NCI-H1092 treated with DMSO at 0.1 percent for 48 hours (cell line): ENCODE measurements at regions not wholly inside any gene's neighbourhood (a gene's known extent, or its start where the extent isn't known, plus 50 kb on each side); places are given as distances from the start of the nearest gene placed in this dataset.

Experiments
- DNase-seq: peaks from one replicate; lab custom pipeline; 2025; lab: John Stamatoyannopoulos, UW

DNA sequence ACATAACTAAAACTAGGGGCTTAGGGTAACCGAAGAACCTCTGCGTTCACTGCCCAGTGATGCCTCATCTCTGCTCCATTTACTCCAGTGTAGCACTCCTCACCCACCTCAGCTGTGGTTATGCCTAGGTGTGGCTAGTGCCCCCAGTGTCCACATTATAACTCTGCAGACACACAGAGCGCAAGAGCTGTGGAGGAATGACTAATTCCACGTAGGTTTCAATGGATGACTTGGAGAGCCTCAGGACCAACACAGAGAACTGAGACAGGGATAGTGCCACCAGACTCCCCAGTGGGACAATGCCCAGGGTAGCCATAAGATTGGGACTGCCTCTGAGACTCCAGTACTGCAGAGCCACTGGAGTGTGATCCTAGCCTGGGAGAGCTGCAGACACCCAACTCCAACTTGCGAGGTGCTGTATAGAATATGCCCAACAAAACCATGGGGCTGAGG is 542.4 kb upstream of the DIPK2B start:
- no peak for DNase-seq

GRCh38 chrX:45740291-45740690 is 539.6 kb upstream of the DIPK2B start:
- no peak for DNase-seq

GRCh38 chrX:45735571-45735970 is 534.9 kb upstream of the DIPK2B start:
- no peak for DNase-seq

DNA sequence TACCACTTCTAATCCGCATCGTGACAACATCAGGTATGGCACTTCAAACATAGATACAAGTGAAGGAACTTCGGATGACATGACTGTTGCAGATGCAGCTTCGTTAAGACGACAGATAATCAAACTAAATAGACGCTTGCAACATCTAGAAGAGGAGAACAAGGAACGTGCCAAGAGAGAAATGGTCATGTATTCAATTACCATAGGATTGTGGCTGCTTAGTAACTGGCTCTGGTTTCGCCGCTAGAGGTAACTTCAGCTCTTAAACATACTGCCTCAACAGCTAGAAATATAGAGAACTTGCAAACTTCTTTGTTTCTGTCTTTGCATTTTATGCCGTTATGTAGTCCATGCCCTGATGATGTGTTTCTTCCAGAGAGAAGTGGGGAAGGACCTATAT is 530.8 kb upstream of the DIPK2B start:
- DNase-seq, result no peak

GRCh38 chrX:45727761-45728160 is 527.1 kb upstream of the DIPK2B start:
- no peak for DNase-seq

GRCh38 chrX:45722471-45722870 is 521.8 kb upstream of the DIPK2B start:
- DNase-seq, result no peak

DNA sequence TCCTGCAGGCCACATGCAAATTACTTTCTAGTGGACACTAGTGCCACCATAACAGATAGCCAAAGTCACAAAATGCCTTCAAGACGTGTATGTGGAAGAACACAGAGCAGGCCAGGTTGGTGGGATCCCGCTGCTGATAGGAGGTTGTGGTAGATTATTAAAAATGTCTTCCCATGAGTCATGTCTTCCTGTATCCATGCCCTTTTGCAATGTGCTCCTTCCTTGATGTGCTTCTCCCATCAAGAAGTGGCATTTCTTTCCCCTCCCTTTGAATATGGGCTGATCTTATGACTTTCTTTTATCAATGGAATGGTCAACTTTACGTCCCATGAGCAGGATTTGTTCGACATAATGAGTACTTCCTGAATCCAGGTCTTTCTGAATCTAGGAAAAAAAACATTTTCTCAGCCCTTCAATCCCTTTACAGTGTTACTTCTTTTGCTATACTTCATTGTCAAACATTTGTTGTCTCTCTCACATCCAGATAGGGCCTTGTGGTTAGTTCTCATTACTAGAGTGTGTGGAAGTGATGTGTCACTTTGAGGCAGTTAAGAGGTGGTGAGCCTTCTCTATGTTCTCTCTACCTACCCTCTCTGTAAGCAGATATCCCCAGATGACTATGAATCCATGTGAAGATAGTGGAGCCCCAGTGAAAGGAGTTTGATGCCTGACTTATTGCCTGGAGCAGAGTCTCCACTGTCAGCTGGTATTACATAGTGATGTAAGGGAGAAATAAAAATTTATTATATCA is 519.2 kb upstream of the DIPK2B start:
- DNase-seq, result no peak

GRCh38 chrX:45718676-45719075 is 518.0 kb upstream of the DIPK2B start:
- no peak for DNase-seq

DNA sequence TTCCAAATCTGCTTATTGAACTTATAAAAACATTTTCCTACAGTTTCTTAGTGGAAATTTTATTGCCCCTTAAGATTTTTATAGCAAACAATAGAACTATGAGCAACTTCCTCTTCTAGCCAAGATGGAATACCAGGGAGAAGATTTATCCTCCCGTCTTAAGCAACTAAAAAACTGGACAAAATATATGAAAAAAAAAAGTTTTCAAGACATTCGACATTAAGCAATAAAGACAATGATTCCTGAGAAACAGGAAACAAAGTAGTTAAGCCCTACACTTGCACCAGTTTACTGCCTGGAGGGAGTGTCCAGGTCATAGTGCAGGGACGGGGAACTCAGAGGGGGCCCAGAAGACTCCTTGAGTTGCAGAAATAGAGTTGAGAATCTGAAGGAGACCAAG is 516.1 kb upstream of the DIPK2B start:
- DNase-seq, result no peak

DNA sequence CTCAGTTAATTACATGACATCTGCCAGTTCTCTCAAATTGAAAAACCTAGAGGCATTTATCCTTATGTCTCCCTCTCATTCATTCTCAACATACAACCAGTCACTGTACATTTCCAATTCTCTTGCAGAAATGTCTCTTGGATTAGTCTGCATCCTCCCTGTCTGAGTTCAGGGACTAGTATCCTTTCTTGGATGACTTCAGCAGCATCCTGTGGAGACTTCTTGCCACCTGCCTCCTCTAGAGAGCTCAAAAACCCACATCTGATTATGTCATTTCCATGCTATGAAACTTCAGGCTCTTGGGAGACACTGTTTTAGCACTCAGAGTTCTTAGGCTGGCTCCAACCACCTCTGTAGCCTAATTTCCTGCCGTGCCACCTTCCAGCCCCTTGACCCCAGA is 515.1 kb upstream of the DIPK2B start:
- DNase-seq, result no peak

GRCh38 chrX:45714866-45715265 is 514.2 kb upstream of the DIPK2B start:
- no peak for DNase-seq

- DNase-seq, result no peak
These were observed 511.4 kb upstream of the DIPK2B start for GRCh38 chrX:45712067-45712466.

DNA sequence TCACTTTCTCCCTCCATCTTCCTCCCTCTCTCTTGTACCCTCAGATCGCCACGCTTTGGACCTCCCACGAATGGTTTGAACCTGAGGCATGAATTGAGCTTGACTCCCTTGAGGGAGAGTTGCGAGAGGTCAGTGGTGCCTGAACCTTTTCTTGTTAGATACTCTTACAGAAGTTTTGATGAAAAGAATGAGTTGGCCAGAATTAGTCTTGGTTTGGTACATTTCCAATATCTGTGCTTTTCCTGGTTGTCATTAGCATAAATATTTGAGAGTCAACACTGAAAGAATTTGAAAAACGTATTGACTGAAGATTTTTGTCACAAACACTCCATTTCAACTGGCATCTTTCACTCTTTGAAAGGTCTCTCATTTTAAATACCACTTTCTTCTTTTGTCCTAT is 510.6 kb upstream of the DIPK2B start:
- no peak for DNase-seq

GRCh38 chrX:45710081-45710801 is 509.6 kb upstream of the DIPK2B start:
- DNase-seq, result no peak

- DNase-seq, result no peak
These were observed 508.7 kb upstream of the DIPK2B start for GRCh38 chrX:45709381-45709780.

DNA sequence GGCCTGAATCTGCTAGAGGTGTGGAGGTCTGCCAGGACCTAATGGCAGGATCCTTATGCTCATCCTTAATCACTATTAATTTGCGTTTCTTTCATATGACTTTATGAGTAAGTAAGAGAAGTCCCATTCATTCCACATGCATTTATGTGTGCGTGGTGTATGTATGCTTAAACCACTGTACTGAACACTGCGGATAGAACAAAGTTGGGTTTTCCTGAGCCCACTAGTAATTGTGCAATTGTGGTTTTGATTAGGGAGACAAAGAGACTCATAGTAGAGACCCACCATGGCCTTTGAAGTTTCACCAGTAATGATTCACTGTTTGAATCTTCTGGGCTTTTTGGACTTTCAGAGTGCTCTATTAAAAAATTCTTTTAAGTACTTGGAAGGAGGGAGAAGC is 498.5 kb upstream of the DIPK2B start:
- no peak for DNase-seq

GRCh38 chrX:45697591-45697990 is 496.9 kb upstream of the DIPK2B start:
- DNase-seq, result no peak

GRCh38 chrX:45696736-45697135 is 496.1 kb upstream of the DIPK2B start:
- DNase-seq, result no peak

- DNase-seq, result no peak
These were observed 489.3 kb upstream of the DIPK2B start for GRCh38 chrX:45689971-45690370.

GRCh38 chrX:45683914-45684313 is 483.2 kb upstream of the DIPK2B start:
- DNase-seq, result no peak

- DNase-seq, result no peak
These were observed 481.2 kb upstream of the DIPK2B start for GRCh38 chrX:45681891-45682290.

GRCh38 chrX:45669715-45670340 is 469.2 kb upstream of the DIPK2B start:
- no peak for DNase-seq
